ENCODE measurements at regions not wholly inside any gene's neighbourhood (a gene's known extent, or its start where the extent isn't known, plus 50 kb on each side); places are given as distances from the start of the nearest gene placed in this dataset.

GRCh38 chr2:17084877-17085276 lies 419.2 kb upstream of the CYRIA start:
- Histone ChIP-seq H3K9me3 (ENCODE audit: control insufficient read depth, low read length) (peaks cover 24% of the 10 kb centered on the region), H3K4me3 (ENCODE audit: low read length) (no peak overlapping the region), H3K27ac (ENCODE audit: low read depth, low read length) (no peak overlapping the region), H3K4me1 (ENCODE audit: control insufficient read depth, insufficient read depth, low read length) (peaks cover 13% of the 10 kb centered on the region), H3K27me3 (ENCODE audit: control insufficient read depth, insufficient read depth, low read length, poor library complexity, severe bottlenecking) (peaks cover 9% of the 10 kb centered on the region), H3K9ac (ENCODE audit: extremely low read depth, low read length, poor library complexity, severe bottlenecking) (no peak overlapping the region), H3K36me3 (ENCODE audit: control insufficient read depth, insufficient read depth, low read length) (no peaks in the 10 kb centered on the region)
- no peak for TF ChIP-seq CTCF (conservative IDR thresholded peaks at IDR 0.05)
- no peak for DNase-seq
- no peak overlapping the region for H3K4me3 Mint-ChIP-seq
- H3K36me3 Mint-ChIP-seq (ENCODE audit: low read depth), result peaks cover 9% of the 10 kb centered on the region
- peaks cover 18% of the 10 kb centered on the region for H3K9me3 Mint-ChIP-seq
- H3K4me1 Mint-ChIP-seq, result peaks cover 33% of the 10 kb centered on the region
- H3K27me3 Mint-ChIP-seq (ENCODE audit: insufficient read depth), result peaks cover 42% of the 10 kb centered on the region
- H3K27ac Mint-ChIP-seq, result no peak overlapping the region

GRCh38 chr2:17083902-17084301 lies 418.3 kb upstream of the CYRIA start:
- no peak for TF ChIP-seq CTCF (conservative IDR thresholded peaks at IDR 0.05)
- H3K36me3 ChIP-seq (ENCODE audit: control insufficient read depth, insufficient read depth, low read length), result no peaks in the 10 kb centered on the region
- peaks cover 38% of the 10 kb centered on the region for H3K27me3 Mint-ChIP-seq (ENCODE audit: insufficient read depth)
- H3K9me3 ChIP-seq (ENCODE audit: control insufficient read depth, low read length), result peaks cover 34% of the 10 kb centered on the region
- H3K27me3 ChIP-seq (ENCODE audit: control insufficient read depth, insufficient read depth, low read length, poor library complexity, severe bottlenecking), result peaks cover 9% of the 10 kb centered on the region
- no peak overlapping the region for H3K4me3 Mint-ChIP-seq
- no peak overlapping the region for H3K4me3 ChIP-seq (ENCODE audit: low read length)
- H3K36me3 Mint-ChIP-seq (ENCODE audit: low read depth), result peaks cover 13% of the 10 kb centered on the region
- peaks cover 27% of the 10 kb centered on the region for H3K9me3 Mint-ChIP-seq
- no peak overlapping the region for H3K27ac Mint-ChIP-seq
- no peak overlapping the region for H3K27ac ChIP-seq (ENCODE audit: low read depth, low read length)
- no peak overlapping the region for H3K9ac ChIP-seq (ENCODE audit: extremely low read depth, low read length, poor library complexity, severe bottlenecking)
- whole genome bisulfite sequencing, 2 experiments (ENCODE audit: insufficient coverage in 1 of 2, insufficient read length in 1 of 2), result 67 to 85% methylated on average over 1 of the region's 1 CpG
- no peak for DNase-seq
- peaks cover 33% of the 10 kb centered on the region for H3K4me1 Mint-ChIP-seq
- H3K4me1 ChIP-seq (ENCODE audit: control insufficient read depth, insufficient read depth, low read length), result peaks cover 13% of the 10 kb centered on the region

GRCh38 chr2:17079262-17079661 lies 413.6 kb upstream of the CYRIA start:
- peak overlapping the region; percentile 56 for H3K4me3 ChIP-seq (ENCODE audit: low read length)
- peaks cover 40% of the 10 kb centered on the region for H3K9me3 Mint-ChIP-seq
- H3K4me1 ChIP-seq (ENCODE audit: control insufficient read depth, insufficient read depth, low read length), result peaks cover 3% of the 10 kb centered on the region
- H3K36me3 ChIP-seq (ENCODE audit: control insufficient read depth, insufficient read depth, low read length), result no peaks in the 10 kb centered on the region
- H3K4me3 Mint-ChIP-seq, result no peak overlapping the region
- peaks cover 14% of the 10 kb centered on the region for H3K36me3 Mint-ChIP-seq (ENCODE audit: low read depth)
- H3K9ac ChIP-seq (ENCODE audit: extremely low read depth, low read length, poor library complexity, severe bottlenecking), result no peak overlapping the region
- H3K9me3 ChIP-seq (ENCODE audit: control insufficient read depth, low read length), result peaks cover 48% of the 10 kb centered on the region
- TF ChIP-seq CTCF (conservative IDR thresholded peaks at IDR 0.05), result no peak
- H3K27ac Mint-ChIP-seq, result no peak overlapping the region
- peaks cover 6% of the 10 kb centered on the region for H3K4me1 Mint-ChIP-seq
- DNase-seq, result no peak
- H3K27ac ChIP-seq (ENCODE audit: low read depth, low read length), result no peak overlapping the region
- H3K27me3 Mint-ChIP-seq (ENCODE audit: insufficient read depth), result peaks cover 34% of the 10 kb centered on the region
- H3K27me3 ChIP-seq (ENCODE audit: control insufficient read depth, insufficient read depth, low read length, poor library complexity, severe bottlenecking), result peaks cover 9% of the 10 kb centered on the region

Measured in endodermal cell (in vitro differentiated cells).